ENCODE measurements at regions not wholly inside any gene's neighbourhood (a gene's known extent, or its start where the extent isn't known, plus 50 kb on each side); places are given as distances from the start of the nearest gene placed in this dataset.

GRCh38 chr7:124330731-124331407 is 298.0 kb upstream of the TMEM229A start:
- no peak for TF ChIP-seq ZNF717 (CRISPR knock-in tag; IDR thresholded peaks at IDR 0.05)
- TF ChIP-seq EHMT2 (IDR thresholded peaks at IDR 0.05) = no peak
- no peak for TF ChIP-seq PHB (CRISPR knock-in tag; IDR thresholded peaks at IDR 0.05)
- TF ChIP-seq ZNF212 (CRISPR knock-in tag; IDR thresholded peaks at IDR 0.05) = no peak
- no peak for TF ChIP-seq ZNF586 (CRISPR knock-in tag; conservative IDR thresholded peaks at IDR 0.05)
- no peak for TF ChIP-seq HLTF (IDR thresholded peaks at IDR 0.05)
- TF ChIP-seq SMARCA5 (IDR thresholded peaks at IDR 0.05) = no peak
- no TSS peak for BruUV-seq (replicated peaks)
- ChIA-PET POLR2A (no interaction called here), CTCF (ENCODE audit: low intra/inter-chr PET ratio) (no interaction called here)
- Histone ChIP-seq H3K9ac (ENCODE audit: insufficient read depth in 1 of 2, low read depth in 2 of 2, low read length in 2 of 2) (no peak overlapping the region), H3K9me1 (ENCODE audit: control insufficient read depth, insufficient read depth, low read length) (no peaks in the 10 kb centered on the region), H3K4me3 (no peak overlapping the region), H3K4me2 (ENCODE audit: insufficient read depth, low read length) (no peak overlapping the region), H3K27ac (ENCODE audit: extremely low read depth, low read depth, low read length) (no peak overlapping the region), H3K9me3 (replicated peaks; ENCODE audit: control insufficient read depth, insufficient read depth, low read depth, low read length) (no peaks in the 10 kb centered on the region; the same call in 1 of the 2 replicates), H3K79me2 (ENCODE audit: control insufficient read depth, insufficient read depth, low read length) (no peaks in the 10 kb centered on the region), H2AFZ (ENCODE audit: low read depth, low read length) (no peak overlapping the region), H3K36me3 (ENCODE audit: control insufficient read depth, insufficient read depth, low read length) (no peaks in the 10 kb centered on the region), H3K27me3 (ENCODE audit: control insufficient read depth in 2 of 2, insufficient read depth in 2 of 2, low read length in 2 of 2) (no peaks in the 10 kb centered on the region), H4K20me1 (replicated peaks; ENCODE audit: control insufficient read depth, insufficient read depth, low read length) (no peaks in the 10 kb centered on the region), H3K4me1 (replicated peaks in 1 of 2; ENCODE audit: control insufficient read depth in 2 of 2, insufficient read depth in 2 of 2, low read length in 2 of 2) (no peaks in the 10 kb centered on the region)
- intact Hi-C loops (cut with micrococcal nuclease) (no loop called here), in situ Hi-C loops (cut with MboI) (no loop called here)
- DNase-seq (ENCODE audit: extremely low read depth in 1 of 4, low spot score in 3 of 4) = no peak
- 3% methylated on average over 3 of the region's 3 CpGs for WGBS (ENCODE audit: insufficient coverage, low coverage, missing lambda C conversion rate)
- no peak for FAIRE-seq
- no peak for ATAC-seq

- FAIRE-seq = no peak
- DNase-seq (ENCODE audit: extremely low read depth in 1 of 4, low spot score in 3 of 4) = no peak
- 0% methylated on average over 3 of the region's 3 CpGs for WGBS (ENCODE audit: insufficient coverage, low coverage, missing lambda C conversion rate)
- Histone ChIP-seq H3K9ac (ENCODE audit: insufficient read depth in 1 of 2, low read depth in 2 of 2, low read length in 2 of 2) (no peak overlapping the region), H2AFZ (ENCODE audit: low read depth, low read length) (no peak overlapping the region), H3K4me1 (replicated peaks in 1 of 2; ENCODE audit: control insufficient read depth in 2 of 2, insufficient read depth in 2 of 2, low read length in 2 of 2) (no peaks in the 10 kb centered on the region), H3K27ac (ENCODE audit: extremely low read depth, low read depth, low read length) (no peak overlapping the region), H3K9me1 (ENCODE audit: control insufficient read depth, insufficient read depth, low read length) (no peaks in the 10 kb centered on the region), H3K27me3 (ENCODE audit: control insufficient read depth in 2 of 2, insufficient read depth in 2 of 2, low read length in 2 of 2) (no peaks in the 10 kb centered on the region), H3K4me2 (ENCODE audit: insufficient read depth, low read length) (no peak overlapping the region), H3K79me2 (ENCODE audit: control insufficient read depth, insufficient read depth, low read length) (no peaks in the 10 kb centered on the region), H4K20me1 (replicated peaks; ENCODE audit: control insufficient read depth, insufficient read depth, low read length) (no peaks in the 10 kb centered on the region), H3K9me3 (replicated peaks; ENCODE audit: control insufficient read depth, insufficient read depth, low read depth, low read length) (no peaks in the 10 kb centered on the region; the same call in 1 of the 2 replicates), H3K36me3 (ENCODE audit: control insufficient read depth, insufficient read depth, low read length) (no peaks in the 10 kb centered on the region), H3K4me3 (no peak overlapping the region)
- ChIA-PET CTCF (ENCODE audit: low intra/inter-chr PET ratio) (no interaction called here), POLR2A (no interaction called here)
- no TSS peak for BruUV-seq (replicated peaks)
- in situ Hi-C loops (cut with MboI) = no loop called here
- TF ChIP-seq ZNF316 (IDR thresholded peaks at IDR 0.05) (no peak), EHMT2 (IDR thresholded peaks at IDR 0.05) (no peak), MBD2 (IDR thresholded peaks at IDR 0.05; ENCODE audit: borderline replicate concordance, low read depth) (no peak), FOXA1 (IDR thresholded peaks at IDR 0.05; ENCODE audit: borderline replicate concordance) (no peak), RHOXF2B (CRISPR knock-in tag; conservative IDR thresholded peaks at IDR 0.05) (no peak), ZNF311 (CRISPR knock-in tag; IDR thresholded peaks at IDR 0.05) (no peak), ZBTB34 (CRISPR knock-in tag; IDR thresholded peaks at IDR 0.05) (no peak), ZNF124 (CRISPR knock-in tag; IDR thresholded peaks at IDR 0.05) (no peak), BRCA1 (IDR thresholded peaks at IDR 0.05) (no peak), BRCA1 (CRISPR knock-in tag; IDR thresholded peaks at IDR 0.05) (no peak), ZNF41 (CRISPR knock-in tag; conservative IDR thresholded peaks at IDR 0.05) (no peak), JUN (IDR thresholded peaks at IDR 0.05; ENCODE audit: borderline replicate concordance, low read depth, low read length) (no peak), JUN (CRISPR knock-in tag; IDR thresholded peaks at IDR 0.05; ENCODE audit: borderline replicate concordance) (no peak)
- no peak for ATAC-seq
- intact Hi-C loops (cut with micrococcal nuclease) = no loop called here
Measured at GRCh38 chr7:124328774-124329173, 295.9 kb upstream of the TMEM229A start.

Measured in K562 (cell line).